DMS 273 (cell line): ENCODE measurements at regions not wholly inside any gene's neighbourhood (a gene's known extent, or its start where the extent isn't known, plus 50 kb on each side); places are given as distances from the start of the nearest gene placed in this dataset.

Experiments used
- DNase-seq: peaks from one replicate; lab custom pipeline; 2025; ENCODE audit not compliant: unreplicated experiment; lab: John Stamatoyannopoulos, UW

DNA sequence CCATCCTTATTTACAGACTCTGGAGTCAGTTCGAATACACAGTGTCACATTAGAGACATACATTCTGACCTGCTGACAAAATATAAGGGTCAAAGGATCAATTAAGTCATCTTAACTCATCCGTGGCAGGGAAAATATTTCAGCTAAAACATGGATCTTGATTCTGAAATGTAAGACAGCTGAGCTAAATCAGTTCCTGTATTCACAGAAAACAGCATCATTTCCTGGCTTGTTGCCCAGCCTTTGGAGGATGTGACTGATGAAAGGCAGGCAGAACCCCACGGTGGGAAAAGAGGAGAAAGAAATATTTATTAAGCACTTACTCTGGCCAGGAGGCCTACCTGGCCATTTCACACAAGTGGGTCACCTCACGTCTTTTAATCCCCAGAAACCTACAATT lies 101.9 kb downstream of the GAS2L3 start:
- DNase-seq: peak; percentile 41

DNA sequence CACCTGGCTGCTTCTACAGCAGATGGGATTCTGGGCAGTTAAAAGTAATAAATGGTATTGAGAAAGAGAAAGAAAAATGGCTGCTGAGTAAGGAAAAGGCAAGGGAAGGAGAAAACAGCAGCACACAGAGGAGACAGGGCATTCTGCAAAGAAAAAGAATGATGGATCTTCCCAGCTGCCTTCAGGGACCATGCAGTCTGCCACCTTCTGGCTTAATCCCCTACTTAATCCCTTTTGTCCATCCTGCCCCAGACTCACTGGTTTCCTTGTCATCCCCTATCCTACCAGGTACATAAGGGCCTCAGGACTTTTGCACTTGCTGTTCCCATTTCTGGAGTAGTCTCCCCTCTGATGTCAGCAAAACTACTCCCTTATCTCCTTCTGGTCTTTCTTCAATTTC lies 107.6 kb downstream of the GAS2L3 start:
- no peak for DNase-seq

GRCh38 chr12:100682178-100682577 lies 108.7 kb downstream of the GAS2L3 start:
- no peak for DNase-seq

DNA sequence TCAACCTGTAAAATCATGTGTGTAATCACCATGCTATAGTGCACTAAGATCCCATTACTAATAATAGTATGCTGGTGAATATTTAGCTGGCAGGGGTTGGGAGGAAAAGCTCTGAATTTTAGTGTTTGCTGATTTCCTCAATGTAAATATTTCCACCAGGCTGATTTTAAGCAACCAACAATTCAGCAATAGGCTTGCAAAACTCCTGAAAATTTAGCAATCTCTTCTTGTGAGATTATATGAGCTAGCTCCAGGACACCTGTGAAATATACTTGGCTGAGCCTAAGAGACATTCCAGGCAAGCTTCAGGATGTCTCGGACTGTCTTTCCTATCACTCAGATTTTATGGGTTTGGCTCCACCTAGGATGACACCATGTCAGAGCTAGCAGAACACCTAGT lies 106.9 kb upstream of the ANO4 start:
- DNase-seq: no peak

DNA sequence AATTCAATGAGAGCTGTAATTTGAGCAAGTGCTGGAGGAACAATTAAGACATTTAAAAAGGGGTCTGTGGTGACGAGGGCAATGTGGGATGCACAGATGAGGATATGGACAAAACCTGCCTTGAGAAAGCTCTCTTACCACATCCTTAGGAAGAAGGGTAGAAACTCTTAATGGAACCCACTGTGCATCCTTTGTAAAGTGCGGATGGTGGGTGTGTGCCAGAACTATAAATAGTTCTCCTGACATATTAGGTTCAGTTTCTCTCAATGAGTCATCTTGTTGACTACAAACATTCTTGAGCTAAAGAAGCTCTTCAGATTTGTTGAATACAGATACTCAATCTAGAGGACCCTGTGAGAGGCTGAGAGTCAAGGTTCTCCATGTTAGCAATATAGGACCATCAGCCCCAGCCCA lies 106.1 kb upstream of the ANO4 start:
- no peak for DNase-seq

GRCh38 chr12:100692502-100692901 lies 102.1 kb upstream of the ANO4 start:
- DNase-seq: no peak

DNA sequence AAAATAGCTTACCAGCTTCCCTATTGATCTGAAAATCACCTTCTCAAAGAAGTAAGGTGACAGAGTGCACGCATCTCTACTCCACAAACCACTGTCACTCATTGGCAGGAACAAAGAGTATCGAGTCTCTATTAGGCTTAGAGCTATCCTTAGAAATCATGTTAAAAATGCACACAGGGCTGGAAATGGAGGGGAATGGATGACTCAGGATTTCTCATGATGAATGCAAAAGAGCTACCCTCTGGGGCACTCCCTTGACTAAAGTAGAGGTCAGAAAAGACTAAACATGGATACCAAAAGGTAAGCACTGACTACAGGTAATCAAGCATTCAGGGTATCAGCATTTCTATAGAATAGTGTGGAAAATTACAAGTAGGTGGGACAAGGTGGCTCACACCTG lies 96.1 kb upstream of the ANO4 start:
- no peak for DNase-seq

DNA sequence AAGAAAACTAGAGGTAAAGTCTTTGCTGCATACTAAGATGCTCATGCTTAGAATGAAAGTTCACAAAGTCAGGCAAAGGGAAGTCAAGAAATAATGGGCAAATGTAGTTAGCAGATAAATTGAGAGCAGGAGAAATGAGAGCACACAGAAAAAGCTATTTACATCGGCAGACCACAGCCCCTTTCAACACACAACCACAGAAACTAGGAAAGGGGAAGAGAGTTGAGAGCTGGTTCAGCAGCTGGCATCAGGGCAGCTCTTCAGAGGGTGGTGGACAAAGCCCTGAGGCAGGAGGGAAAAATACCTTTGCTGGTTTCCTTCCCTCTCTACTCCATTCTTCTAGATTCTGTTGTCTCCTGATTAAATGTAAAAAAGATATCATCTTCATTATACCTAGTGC lies 95.4 kb upstream of the ANO4 start:
- DNase-seq: no peak

GRCh38 chr12:100703337-100703736 lies 91.2 kb upstream of the ANO4 start:
- DNase-seq: no peak

- no peak for DNase-seq
Observed at GRCh38 chr12:100703868-100704267, 90.7 kb upstream of the ANO4 start.

DNA sequence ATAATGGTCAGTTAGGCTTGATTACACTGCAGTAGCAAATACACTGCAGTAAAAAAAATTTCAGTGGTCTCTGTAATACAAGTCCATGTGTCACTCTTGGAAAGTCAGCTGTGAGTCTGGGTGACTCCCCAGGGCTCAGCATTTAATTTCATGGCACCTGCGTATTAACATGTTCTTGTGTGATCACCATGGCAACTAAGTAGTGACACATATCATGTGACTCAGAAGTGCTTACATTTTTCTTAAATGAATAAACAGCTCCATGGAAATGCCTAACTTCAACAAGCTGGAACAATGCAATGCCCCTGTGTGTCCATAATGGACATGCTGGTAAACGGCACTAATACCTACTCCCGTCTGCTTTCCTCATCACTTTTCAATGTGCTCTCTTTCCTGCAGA lies 88.5 kb upstream of the ANO4 start:
- DNase-seq: peak; percentile 11

DNA sequence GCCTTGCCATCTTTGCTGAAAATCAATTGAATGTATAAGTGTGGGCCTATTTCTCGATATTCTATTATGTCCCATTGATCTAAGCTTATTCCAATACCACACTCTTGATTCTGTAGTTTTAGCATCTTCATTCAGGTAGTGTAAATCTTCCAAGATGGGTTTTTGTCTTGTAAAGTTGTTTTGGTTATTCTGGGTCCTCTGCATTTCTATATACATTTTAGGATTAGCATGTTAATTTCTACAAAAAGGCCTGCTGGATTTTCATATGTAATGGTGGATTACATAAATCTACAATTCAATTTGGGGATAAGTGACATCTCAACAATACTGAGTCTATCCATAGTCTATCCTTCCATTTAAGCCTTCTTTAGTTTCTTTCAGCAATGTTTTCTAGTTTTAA lies 86.0 kb upstream of the ANO4 start:
- no peak for DNase-seq

- DNase-seq: peak; percentile 36
Observed at GRCh38 chr12:100715976-100716944, 78.3 kb upstream of the ANO4 start.

- peak; percentile 77 for DNase-seq
Observed at GRCh38 chr12:100716945-100717732, 77.4 kb upstream of the ANO4 start.

- peak; percentile 23 for DNase-seq
Observed at GRCh38 chr12:100717733-100718067, 76.9 kb upstream of the ANO4 start.

- DNase-seq: peak; percentile 14
Observed at GRCh38 chr12:100718187-100718586, 76.4 kb upstream of the ANO4 start.

DNA sequence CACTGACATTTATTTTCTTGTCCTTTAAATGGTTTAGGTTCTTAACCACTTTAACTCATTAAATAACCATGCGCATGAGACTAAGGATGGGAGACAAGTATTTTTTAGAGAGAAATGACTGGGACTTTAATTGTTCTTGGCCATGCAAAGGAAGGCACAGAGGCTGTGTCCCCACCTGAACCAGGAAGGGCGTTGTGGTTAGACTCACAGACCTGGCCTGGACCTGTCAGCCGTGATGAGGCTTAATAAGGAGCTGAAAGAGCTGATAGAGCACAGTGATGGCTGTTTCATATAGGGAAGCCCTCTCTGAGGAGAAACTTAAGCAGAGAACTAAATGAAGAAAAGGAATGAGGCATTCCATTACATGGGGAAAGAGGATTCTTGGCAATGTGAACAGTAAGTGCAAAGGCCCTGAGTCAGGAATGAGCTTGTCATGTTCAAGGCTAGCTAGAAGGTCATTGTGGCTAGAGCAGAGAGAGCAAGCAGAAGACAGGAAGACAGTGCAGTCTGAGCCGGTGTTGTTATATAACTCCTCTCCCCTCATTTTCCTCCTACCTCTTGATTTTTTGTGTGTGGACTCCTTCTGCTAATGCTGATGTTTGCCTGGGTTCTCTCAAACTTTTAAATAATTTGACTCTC lies 74.4 kb upstream of the ANO4 start:
- no peak for DNase-seq

DNA sequence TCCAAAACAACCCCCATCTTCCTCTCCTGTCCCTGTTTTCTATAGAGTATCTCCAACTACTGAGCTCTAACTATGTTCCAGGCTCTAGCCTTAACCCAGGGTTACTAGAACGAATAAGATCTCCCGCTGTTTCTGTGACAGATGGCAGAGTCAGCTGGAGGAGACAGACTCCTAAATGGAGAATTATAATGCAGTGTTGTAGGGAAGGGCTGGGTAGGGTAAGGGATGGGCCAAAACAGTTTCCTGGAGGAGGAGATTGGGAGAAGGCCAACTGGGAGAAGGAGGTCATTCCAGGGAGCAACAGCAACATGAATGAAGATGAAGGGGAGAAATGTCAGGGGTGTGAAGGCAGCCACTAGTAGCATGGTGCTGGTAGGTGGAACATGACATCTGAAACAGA lies 73.4 kb upstream of the ANO4 start:
- peak; percentile 94 for DNase-seq

DNA sequence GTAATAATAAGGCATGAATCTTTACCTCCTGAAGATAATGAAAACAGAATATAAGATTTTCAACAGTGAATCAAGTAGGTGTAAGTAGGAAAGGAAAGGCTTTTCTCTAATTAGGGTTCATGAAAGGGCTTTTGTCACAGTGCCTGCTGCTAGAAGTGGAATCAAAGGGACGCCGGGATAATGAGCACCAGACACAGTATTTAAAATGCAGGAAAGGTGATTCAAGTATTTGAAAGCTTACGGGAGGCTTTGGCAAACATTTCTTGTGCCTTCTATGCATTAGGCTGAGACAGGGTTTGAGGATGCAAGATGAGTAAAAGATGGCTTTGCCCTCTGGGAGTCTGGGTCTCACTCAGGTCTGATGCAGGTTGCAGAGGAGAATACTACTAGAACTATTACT lies 70.5 kb upstream of the ANO4 start:
- DNase-seq: no peak

- peak; percentile 41 for DNase-seq
Observed at GRCh38 chr12:100733817-100734593, 60.6 kb upstream of the ANO4 start.

GRCh38 chr12:100737168-100737567 lies 57.4 kb upstream of the ANO4 start:
- no peak for DNase-seq
